ENCODE measurements at regions not wholly inside any gene's neighbourhood (a gene's known extent, or its start where the extent isn't known, plus 50 kb on each side); places are given as distances from the start of the nearest gene placed in this dataset.

DNA sequence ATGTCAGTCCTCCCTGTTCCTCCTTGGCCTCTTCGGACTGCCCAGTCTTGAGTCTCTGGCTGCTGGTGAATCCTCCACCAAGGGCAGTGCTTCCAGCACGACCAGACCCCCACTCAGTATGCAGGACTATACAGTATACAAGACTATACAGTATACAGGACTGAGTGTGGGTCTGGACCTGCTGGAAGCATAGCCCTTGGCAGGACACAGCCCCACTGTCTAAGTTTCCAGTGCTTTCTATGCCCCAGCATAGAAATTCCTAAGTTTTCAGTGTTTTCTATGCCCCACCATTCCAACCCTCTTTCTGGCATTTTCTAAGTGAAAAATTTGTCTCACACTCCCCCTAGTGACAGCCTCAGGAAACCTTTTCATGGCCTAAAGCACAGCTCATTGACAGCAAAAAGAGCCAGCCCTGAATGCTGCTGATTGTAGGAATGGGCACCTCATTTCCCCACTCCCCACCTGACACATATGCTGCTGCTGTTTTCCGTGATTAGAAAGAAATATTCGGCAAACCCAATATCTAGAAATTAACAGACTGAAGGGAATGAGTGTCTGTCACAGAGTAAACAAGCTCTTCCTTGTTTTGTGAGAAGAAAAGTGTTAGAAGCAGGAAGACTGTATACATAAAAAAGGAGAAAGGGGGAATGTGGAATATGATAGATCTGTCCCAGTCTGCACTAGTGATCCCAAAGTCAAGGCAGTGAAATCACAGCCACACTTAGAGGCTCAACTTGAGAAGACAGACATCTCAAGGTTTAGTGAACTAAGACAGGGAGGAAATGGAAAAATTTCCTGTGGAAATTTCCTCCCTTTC is 206.9 kb downstream of the IBTK start:
- TF ChIP-seq ZBTB7A (IDR thresholded peaks at IDR 0.05; ENCODE audit: low read depth) (no peak), RAD21 (IDR thresholded peaks at IDR 0.05; ENCODE audit: low read depth) (peak; percentile 75)

- TF ChIP-seq REST (IDR thresholded peaks at IDR 0.05; ENCODE audit: low read depth) (no peak), MAX (IDR thresholded peaks at IDR 0.05) (no peak)
These were observed 208.9 kb downstream of the IBTK start for GRCh38 chr6:82038631-82039030.

DNA sequence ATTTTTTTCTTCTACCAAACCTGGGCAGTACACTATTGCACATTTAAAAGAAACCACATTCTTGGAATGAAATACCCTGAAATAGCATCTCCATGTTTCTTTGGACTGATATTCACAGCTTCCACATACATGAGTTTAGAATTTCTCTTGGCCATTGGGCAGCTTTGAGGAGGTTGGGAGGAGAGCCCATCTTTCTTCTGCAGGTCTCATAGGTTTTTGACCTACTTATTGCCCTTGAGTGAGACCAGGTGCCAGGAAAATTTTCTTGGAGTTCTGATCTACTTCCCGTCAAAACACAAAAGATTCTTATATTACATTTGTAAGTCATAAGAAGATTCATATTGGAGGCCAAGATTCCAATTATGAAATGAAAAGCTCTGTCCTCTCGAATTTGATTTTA is 212.0 kb downstream of the IBTK start:
- no peak for TF ChIP-seq CEBPB (IDR thresholded peaks at IDR 0.05)
- TF ChIP-seq FOXM1 (IDR thresholded peaks at IDR 0.05; ENCODE audit: borderline replicate concordance, low read depth) = no peak
- no peak for TF ChIP-seq NFIC (IDR thresholded peaks at IDR 0.05)
- no peak for TF ChIP-seq CREB1 (IDR thresholded peaks at IDR 0.05; ENCODE audit: low read depth)
- no peak for TF ChIP-seq TEAD4 (IDR thresholded peaks at IDR 0.05)
- TF ChIP-seq RAD21 (IDR thresholded peaks at IDR 0.05; ENCODE audit: low read depth) = no peak
- no peak for TF ChIP-seq YY1 (IDR thresholded peaks at IDR 0.05; ENCODE audit: low read depth)
- TF ChIP-seq ZBTB7A (IDR thresholded peaks at IDR 0.05; ENCODE audit: low read depth) = no peak
- no peak for TF ChIP-seq EGR1 (IDR thresholded peaks at IDR 0.05)
- no peak for TF ChIP-seq TAF1 (IDR thresholded peaks at IDR 0.05; ENCODE audit: low read depth)
- no peak for TF ChIP-seq EP300 (IDR thresholded peaks at IDR 0.05; ENCODE audit: borderline replicate concordance)
- no peak for TF ChIP-seq TCF12 (IDR thresholded peaks at IDR 0.05; ENCODE audit: low read depth)
- no peak for TF ChIP-seq REST (IDR thresholded peaks at IDR 0.05; ENCODE audit: low read depth)
- no peak for TF ChIP-seq USF1 (IDR thresholded peaks at IDR 0.05)
- TF ChIP-seq MAX (IDR thresholded peaks at IDR 0.05) = no peak

DNA sequence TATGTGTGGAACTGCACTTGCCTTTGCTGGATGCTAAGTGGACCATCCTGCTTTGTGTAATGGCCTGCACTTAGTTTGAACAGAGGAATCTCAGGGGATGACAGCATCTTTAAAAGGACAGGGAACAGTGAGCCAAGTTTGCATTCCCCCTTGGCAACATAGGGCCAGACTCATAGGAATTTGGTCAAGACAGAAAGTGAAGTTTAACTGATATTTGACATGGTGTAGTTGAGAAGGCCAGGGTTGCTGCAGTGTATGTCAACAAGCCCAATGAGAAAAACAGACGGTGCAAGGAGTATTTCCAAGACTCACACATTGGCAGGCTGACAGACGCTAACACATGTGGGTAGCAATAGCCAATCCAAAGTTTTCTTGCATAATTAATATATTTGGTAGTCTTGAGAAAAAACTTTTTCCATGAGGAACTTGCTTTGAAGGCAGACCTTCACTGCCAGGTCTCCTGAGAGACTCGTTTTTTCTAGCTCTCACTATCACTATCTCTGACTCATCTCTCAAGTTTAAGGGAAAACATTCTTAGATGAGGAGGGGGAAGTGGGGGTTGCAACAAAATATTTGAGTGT is 213.8 kb downstream of the IBTK start:
- TF ChIP-seq MAX (IDR thresholded peaks at IDR 0.05) (no peak), YY1 (IDR thresholded peaks at IDR 0.05; ENCODE audit: low read depth) (no peak), NFIC (IDR thresholded peaks at IDR 0.05) (no peak), TEAD4 (IDR thresholded peaks at IDR 0.05) (no peak), TAF1 (IDR thresholded peaks at IDR 0.05; ENCODE audit: low read depth) (no peak), USF1 (IDR thresholded peaks at IDR 0.05) (no peak), TCF12 (IDR thresholded peaks at IDR 0.05; ENCODE audit: low read depth) (no peak), FOXM1 (IDR thresholded peaks at IDR 0.05; ENCODE audit: borderline replicate concordance, low read depth) (no peak), CREB1 (IDR thresholded peaks at IDR 0.05; ENCODE audit: low read depth) (no peak)

GRCh38 chr6:82032444-82032843 is 215.1 kb downstream of the IBTK start:
- TF ChIP-seq EP300 (IDR thresholded peaks at IDR 0.05; ENCODE audit: borderline replicate concordance) (no peak), MAX (IDR thresholded peaks at IDR 0.05) (no peak), CEBPB (IDR thresholded peaks at IDR 0.05) (no peak), TCF12 (IDR thresholded peaks at IDR 0.05; ENCODE audit: low read depth) (no peak), RAD21 (IDR thresholded peaks at IDR 0.05; ENCODE audit: low read depth) (no peak), TEAD4 (IDR thresholded peaks at IDR 0.05) (no peak), FOXM1 (IDR thresholded peaks at IDR 0.05; ENCODE audit: borderline replicate concordance, low read depth) (no peak), NFIC (IDR thresholded peaks at IDR 0.05) (no peak), USF1 (IDR thresholded peaks at IDR 0.05) (no peak)
